Glutamatergic neuron (in vitro differentiated cells): ENCODE measurements at regions not wholly inside any gene's neighbourhood (a gene's known extent, or its start where the extent isn't known, plus 50 kb on each side); places are given as distances from the start of the nearest gene placed in this dataset.

Experiments used
- DNase-seq: peaks from one replicate; pipeline ENCODE4 v3.0.0; 2022
- H3K27ac Mint-ChIP-seq: one replicate; pipeline ENCODE4 v1.8.0; 2020; ENCODE audit warnings: mild to moderate bottlenecking, mixed read lengths, inconsistent platforms; ENCODE audit not compliant: unreplicated experiment
- H3K27me3 Mint-ChIP-seq: one replicate; pipeline ENCODE4 v1.8.0; 2020; ENCODE audit warnings: mild to moderate bottlenecking, moderate library complexity, mixed read lengths, inconsistent platforms; ENCODE audit not compliant: unreplicated experiment
- H3K36me3 Mint-ChIP-seq: one replicate; pipeline ENCODE4 v1.8.0; 2020; ENCODE audit warnings: mild to moderate bottlenecking, mixed read lengths, inconsistent platforms; ENCODE audit not compliant: unreplicated experiment
- H3K4me1 Mint-ChIP-seq: one replicate; pipeline ENCODE4 v1.8.0; 2020; ENCODE audit warnings: mild to moderate bottlenecking, low read depth, mixed read lengths, inconsistent platforms; ENCODE audit not compliant: unreplicated experiment
- H3K4me3 Mint-ChIP-seq: one replicate; pipeline ENCODE4 v1.8.0; 2020; ENCODE audit warnings: mild to moderate bottlenecking, mixed read lengths, inconsistent platforms; ENCODE audit not compliant: unreplicated experiment
- H3K9me3 Mint-ChIP-seq: one replicate; pipeline ENCODE4 v1.8.0; 2020; ENCODE audit warnings: mild to moderate bottlenecking, moderate library complexity, mixed read lengths, inconsistent platforms; ENCODE audit not compliant: unreplicated experiment
- TF ChIP-seq, protein P1 (sequence below): fragments of 200-600 bp; sonication (generic); IDR thresholded peaks from one replicate; pipeline ENCODE4 v1.5.0; 2021; ENCODE audit not compliant: partially characterized antibody, unreplicated experiment

DNA sequence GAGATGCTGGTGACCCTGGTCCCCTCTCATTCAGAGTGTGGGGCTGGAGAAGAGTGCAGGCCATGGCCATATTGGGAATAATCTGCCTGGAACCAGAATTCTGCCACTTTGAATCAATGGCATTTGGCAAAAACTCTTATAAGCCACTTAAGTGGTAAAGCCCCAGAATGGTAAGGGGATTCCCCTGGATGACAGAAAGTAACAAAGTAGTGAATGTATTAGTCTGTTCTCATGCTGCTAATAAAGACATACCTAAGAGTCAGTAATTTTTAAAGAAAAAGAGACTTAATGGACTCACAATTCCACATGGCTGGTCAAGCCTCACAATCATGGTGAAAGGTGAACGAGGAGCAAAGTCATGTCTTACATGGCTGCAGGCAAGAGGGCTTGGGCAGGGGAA lies 248.6 kb downstream of the SH2D4B start:
- Mint-ChIP-seq H3K27ac (no peak overlapping the region), H3K27me3 (no peaks in the 10 kb centered on the region), H3K4me3 (no peak overlapping the region), H3K9me3 (peaks cover 2% of the 10 kb centered on the region), H3K36me3 (no peaks in the 10 kb centered on the region), H3K4me1 (no peaks in the 10 kb centered on the region)
- TF ChIP-seq, protein P1, sequence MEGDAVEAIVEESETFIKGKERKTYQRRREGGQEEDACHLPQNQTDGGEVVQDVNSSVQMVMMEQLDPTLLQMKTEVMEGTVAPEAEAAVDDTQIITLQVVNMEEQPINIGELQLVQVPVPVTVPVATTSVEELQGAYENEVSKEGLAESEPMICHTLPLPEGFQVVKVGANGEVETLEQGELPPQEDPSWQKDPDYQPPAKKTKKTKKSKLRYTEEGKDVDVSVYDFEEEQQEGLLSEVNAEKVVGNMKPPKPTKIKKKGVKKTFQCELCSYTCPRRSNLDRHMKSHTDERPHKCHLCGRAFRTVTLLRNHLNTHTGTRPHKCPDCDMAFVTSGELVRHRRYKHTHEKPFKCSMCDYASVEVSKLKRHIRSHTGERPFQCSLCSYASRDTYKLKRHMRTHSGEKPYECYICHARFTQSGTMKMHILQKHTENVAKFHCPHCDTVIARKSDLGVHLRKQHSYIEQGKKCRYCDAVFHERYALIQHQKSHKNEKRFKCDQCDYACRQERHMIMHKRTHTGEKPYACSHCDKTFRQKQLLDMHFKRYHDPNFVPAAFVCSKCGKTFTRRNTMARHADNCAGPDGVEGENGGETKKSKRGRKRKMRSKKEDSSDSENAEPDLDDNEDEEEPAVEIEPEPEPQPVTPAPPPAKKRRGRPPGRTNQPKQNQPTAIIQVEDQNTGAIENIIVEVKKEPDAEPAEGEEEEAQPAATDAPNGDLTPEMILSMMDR: no peak
- no peak for DNase-seq

DNA sequence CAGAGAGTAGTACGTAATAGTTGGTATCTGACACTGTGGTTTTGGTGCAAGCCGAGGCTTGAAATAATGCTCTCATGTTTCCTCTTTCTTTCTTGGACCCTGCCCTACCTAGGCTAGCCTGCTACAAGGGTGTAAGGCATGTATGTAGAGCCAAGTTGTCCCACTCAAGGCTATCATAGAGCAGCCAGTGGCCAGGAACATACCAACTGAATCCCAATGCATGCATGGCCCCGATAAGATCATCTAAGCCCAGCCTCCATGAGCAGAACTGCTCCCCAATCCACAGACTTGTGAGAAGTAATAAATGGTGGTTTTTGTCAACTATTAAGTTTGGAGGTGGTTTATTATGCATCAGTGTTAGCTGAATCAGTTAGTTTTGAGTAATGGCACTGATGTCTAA lies 250.2 kb downstream of the SH2D4B start:
- no peak overlapping the region for H3K4me3 Mint-ChIP-seq
- H3K36me3 Mint-ChIP-seq: no peaks in the 10 kb centered on the region
- no peaks in the 10 kb centered on the region for H3K27me3 Mint-ChIP-seq
- no peak overlapping the region for H3K27ac Mint-ChIP-seq
- TF ChIP-seq, protein P1: no peak
- DNase-seq: no peak
- no peaks in the 10 kb centered on the region for H3K4me1 Mint-ChIP-seq
- H3K9me3 Mint-ChIP-seq: peaks cover 2% of the 10 kb centered on the region

DNA sequence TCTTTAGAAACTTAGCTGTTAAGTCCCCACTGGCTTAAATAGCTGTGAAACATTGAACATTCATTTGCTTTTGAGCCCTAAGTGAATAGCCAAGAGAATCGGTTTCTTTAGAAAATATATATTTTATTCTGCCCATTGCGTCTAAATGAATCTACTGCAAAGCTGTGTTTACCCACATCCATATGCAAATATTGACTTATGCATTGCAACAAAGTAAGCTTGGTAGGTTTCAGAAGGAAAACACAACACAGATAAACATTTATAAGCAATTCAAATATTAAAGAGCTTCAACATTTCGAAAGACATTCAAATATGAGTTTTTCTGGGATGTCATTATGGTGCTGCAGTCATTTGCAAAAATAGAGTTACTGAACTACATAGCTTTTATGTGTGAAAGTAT lies 257.3 kb downstream of the SH2D4B start:
- H3K9me3 Mint-ChIP-seq: no peaks in the 10 kb centered on the region
- no peaks in the 10 kb centered on the region for H3K36me3 Mint-ChIP-seq
- DNase-seq: no peak
- H3K27ac Mint-ChIP-seq: no peak overlapping the region
- no peaks in the 10 kb centered on the region for H3K27me3 Mint-ChIP-seq
- H3K4me1 Mint-ChIP-seq: no peaks in the 10 kb centered on the region
- TF ChIP-seq, protein P1: no peak
- no peak overlapping the region for H3K4me3 Mint-ChIP-seq

DNA sequence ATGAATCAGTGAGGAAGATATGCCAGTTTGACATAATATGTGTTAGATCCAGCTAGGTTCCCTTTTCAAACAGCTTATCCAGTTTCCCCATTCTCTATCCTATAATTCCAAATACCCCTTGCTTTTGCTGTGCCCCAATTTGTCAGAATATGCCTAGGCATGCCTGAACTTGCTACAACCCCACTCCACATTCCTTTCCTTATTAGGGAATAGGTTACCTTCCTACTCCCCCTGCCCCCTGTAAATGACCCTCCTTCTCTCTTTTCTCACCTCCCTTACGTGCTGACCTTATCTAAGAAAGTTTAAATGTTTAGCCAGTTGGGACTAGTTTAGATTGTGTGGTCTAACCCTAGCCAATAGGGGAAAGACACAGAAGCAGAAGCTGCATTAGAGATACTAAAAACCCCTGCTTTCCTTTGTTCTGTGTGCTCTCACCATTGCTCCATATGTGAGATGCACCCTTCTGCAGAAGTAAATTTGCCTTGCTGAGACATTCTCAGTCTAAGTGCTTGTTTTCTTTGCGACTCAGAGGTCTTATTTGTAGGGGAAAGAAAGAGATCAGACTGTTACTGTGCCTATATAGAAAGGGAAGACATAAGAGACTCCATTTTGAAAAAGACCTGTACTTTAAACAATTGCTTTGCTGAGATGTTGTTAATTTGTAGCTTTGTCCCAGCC lies 267.8 kb downstream of the SH2D4B start:
- DNase-seq: no peak
- H3K4me3 Mint-ChIP-seq: no peak overlapping the region
- no peaks in the 10 kb centered on the region for H3K27me3 Mint-ChIP-seq
- H3K9me3 Mint-ChIP-seq: no peaks in the 10 kb centered on the region
- TF ChIP-seq, protein P1: no peak
- no peaks in the 10 kb centered on the region for H3K4me1 Mint-ChIP-seq
- H3K36me3 Mint-ChIP-seq: no peaks in the 10 kb centered on the region
- no peak overlapping the region for H3K27ac Mint-ChIP-seq

DNA sequence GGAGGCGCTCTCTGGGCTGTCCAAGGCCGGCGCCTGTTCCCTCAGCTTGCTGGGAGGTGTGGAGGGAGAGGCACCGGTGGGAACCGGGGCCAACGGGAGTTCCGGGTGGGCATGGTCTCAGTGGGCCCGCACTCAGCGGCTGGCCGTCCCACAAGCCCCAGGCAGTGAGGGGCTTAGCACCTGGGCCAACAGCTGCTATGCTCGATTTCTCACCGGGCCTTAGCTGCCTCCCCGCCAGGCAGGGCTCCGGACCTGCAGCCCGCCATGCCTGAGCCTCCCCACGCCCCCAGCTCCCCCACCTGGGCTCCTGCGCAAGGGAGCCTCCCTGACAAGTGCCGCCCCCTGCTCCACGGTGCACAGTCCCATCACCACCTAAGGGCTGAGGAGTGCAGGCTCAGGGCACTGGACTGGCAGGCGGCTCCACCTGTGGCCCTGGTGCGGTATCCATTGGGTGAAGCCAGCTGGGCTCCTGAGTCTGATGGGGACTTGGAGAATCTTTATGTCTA lies 276.5 kb downstream of the SH2D4B start:
- DNase-seq: no peak
- Mint-ChIP-seq H3K4me3 (no peak overlapping the region), H3K27ac (no peak overlapping the region), H3K4me1 (no peaks in the 10 kb centered on the region), H3K9me3 (peaks cover 4% of the 10 kb centered on the region), H3K27me3 (peaks cover 2% of the 10 kb centered on the region), H3K36me3 (peaks cover 8% of the 10 kb centered on the region)
- TF ChIP-seq, protein P1: no peak
